ENCODE measurements at regions not wholly inside any gene's neighbourhood (a gene's known extent, or its start where the extent isn't known, plus 50 kb on each side); places are given as distances from the start of the nearest gene placed in this dataset.

- no peak for DNase-seq (ENCODE audit: low spot score)
Measured at GRCh38 chr15:46856839-46857502, 860.3 kb upstream of the SEMA6D start.

- no peak for DNase-seq (ENCODE audit: low spot score)
Measured at GRCh38 chr15:46858150-46858549, 859.2 kb upstream of the SEMA6D start.

- no peak for DNase-seq (ENCODE audit: low spot score)
Measured at GRCh38 chr15:46861796-46862195, 855.5 kb upstream of the SEMA6D start.

DNA sequence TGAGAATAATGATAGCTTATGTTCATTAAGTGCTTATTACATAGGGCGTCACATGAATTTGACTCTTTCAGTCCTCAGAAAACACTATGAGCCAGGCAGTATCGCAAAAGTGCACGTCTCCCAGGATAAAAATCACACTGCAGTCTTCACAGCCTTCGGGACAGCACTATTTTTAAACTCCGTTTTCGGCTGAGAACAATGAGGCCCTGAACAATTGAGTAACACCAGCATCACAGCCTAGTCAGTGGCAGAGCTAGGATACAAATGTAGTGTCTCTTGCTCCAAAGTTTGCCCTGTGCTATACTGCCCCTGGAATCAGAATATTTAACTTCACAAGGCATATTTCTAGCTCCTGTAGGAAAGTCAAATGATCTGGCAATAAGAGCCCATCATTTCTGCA is 852.1 kb upstream of the SEMA6D start:
- no peak for DNase-seq (ENCODE audit: low spot score)

- no peak for DNase-seq (ENCODE audit: low spot score)
Measured at GRCh38 chr15:46872286-46872980, 844.9 kb upstream of the SEMA6D start.

GRCh38 chr15:46872981-46873330 is 844.3 kb upstream of the SEMA6D start:
- DNase-seq (ENCODE audit: low spot score): no peak

DNA sequence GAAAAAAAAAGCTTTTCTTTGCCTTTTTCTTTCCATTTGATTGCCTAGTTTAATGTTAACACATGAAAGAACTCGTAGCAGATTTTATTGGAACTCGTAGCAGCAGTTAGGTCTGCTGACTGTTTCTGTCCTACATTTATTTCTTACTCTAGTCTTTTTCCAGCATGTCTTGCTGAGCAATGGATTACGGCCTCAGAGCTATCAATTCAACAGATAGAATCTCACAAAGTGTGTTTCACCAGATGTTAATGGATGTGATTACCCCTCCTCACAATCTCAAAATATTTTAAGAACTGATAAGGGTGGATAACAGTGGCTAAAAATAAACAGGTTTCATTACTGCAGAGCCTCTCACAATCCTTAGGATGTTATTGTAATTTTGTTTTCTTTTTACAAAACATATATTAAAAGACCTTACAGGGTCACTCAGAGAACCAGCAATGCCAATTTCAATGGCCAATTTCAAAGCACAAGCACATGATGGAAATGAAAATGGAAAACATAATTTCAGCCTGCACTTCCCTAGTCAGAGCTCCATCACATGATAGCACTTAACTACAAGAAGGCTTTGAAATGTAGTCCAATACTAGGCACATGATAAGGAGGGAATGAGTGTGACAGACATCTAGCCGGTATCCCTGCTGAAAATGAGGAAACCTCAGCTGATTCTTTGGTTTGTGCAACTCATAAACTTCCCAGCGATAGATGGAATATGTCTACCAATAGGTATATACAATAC is 838.1 kb upstream of the SEMA6D start:
- DNase-seq (ENCODE audit: low spot score): no peak

DNA sequence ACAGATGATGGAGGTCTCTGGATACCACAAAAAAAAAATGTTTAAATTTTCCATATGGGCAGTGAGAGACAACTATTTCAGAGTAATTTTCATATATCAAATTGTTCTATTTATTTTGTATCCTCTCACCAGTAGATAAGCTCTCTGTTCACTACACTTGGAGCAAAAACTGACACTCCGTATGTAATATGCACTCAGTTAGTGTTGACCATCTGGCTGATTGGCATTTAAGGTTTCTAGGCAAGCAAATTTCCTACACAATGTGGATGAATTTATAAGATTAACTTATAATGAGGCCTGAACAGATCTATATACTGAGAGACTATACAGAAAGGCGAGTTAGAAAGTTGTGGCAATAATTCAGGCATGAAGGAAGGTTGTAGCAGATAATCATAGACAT is 836.5 kb upstream of the SEMA6D start:
- no peak for DNase-seq (ENCODE audit: low spot score)

GRCh38 chr15:46892621-46893160 is 824.6 kb upstream of the SEMA6D start:
- DNase-seq (ENCODE audit: low spot score): no peak

DNA sequence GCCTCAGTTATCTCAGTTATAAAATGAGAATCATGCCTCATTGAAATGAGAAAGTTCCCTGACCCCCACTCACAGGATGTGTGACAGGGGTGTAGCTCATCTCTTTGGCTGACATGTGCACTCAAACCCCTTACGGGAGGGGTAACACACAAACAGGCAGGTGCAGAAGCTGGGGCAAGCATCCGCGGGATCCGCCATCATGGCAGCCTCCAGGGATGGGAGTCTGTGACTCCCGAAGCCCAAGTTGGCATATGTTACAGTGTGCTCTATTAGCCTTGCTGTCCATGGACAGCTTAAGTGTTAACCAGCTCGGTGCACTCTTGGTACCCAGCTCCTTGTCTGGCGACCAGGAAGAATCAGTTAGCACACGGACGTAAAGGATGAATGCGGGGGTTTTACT is 822.7 kb upstream of the SEMA6D start:
- no peak for DNase-seq (ENCODE audit: low spot score)

DNA sequence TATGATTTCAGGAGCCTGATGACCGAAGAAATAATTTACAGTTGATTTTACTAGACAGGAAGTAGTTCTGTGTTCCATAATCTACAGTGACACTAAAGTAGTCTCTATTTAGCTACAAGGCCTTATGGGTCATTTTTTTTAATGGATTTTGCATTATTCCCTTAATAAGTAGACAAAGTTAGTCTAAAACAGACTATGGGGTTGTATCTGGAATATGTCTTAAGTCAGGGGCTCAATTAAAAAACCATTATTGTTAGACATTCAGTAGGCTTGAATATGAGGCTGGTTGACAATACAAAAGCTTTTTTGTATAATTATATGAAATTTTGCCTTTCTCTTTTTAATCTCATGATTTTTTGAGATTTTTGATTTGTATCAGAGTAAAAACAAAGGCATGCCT is 820.0 kb upstream of the SEMA6D start:
- DNase-seq (ENCODE audit: low spot score): no peak

GRCh38 chr15:46901001-46901400 is 816.3 kb upstream of the SEMA6D start:
- DNase-seq (ENCODE audit: low spot score): no peak

DNA sequence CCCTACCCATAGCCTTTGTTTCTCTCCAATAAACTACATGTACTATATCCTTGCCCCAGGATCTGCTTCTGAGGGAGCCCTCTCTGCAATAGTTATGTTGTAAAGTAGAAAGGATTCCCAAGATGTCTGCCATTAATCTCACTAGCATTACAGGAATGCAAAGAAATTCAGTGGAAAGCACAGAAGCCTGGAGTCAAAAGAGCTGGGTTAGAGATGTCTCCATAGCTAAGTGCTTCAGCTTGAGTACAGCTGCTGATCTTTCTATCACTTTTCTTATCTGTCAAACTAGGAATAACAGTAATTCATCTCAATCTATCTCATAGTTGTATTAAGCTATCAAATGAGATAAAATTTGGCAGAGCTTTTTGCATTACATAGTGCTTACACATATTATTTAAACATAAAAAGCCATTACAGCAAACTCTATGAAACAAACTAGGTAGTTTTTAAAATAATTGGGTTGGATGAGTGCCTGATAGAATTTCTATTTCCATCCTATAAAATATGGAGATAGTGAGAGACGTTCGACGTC is 799.5 kb upstream of the SEMA6D start:
- DNase-seq (ENCODE audit: low spot score): no peak

GRCh38 chr15:46918462-46919140 is 798.7 kb upstream of the SEMA6D start:
- no peak for DNase-seq (ENCODE audit: low spot score)

GRCh38 chr15:46921891-46922290 is 795.4 kb upstream of the SEMA6D start:
- DNase-seq (ENCODE audit: low spot score): no peak

DNA sequence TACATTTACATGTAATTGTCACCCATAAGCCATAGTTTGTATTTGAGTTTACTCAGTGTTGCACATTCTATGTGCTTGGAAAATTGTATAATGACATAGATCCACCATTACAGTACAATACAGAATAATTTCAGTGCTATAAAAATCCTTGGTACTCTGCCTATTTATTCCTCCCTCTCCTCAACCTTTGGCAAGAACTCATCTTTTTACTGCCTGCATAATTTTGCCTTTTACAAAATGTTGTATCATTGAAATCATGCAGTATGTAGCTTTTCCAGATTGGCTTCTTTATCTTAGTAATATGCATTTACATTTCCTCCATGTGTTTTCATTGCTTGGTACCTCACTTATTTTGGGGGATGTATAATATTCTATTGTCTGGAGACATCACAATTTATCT is 786.9 kb upstream of the SEMA6D start:
- DNase-seq (ENCODE audit: low spot score): no peak

- DNase-seq (ENCODE audit: low spot score): no peak
Measured at GRCh38 chr15:46933332-46933731, 784.0 kb upstream of the SEMA6D start.

GRCh38 chr15:46934851-46935250 is 782.5 kb upstream of the SEMA6D start:
- DNase-seq (ENCODE audit: low spot score): no peak

DNA sequence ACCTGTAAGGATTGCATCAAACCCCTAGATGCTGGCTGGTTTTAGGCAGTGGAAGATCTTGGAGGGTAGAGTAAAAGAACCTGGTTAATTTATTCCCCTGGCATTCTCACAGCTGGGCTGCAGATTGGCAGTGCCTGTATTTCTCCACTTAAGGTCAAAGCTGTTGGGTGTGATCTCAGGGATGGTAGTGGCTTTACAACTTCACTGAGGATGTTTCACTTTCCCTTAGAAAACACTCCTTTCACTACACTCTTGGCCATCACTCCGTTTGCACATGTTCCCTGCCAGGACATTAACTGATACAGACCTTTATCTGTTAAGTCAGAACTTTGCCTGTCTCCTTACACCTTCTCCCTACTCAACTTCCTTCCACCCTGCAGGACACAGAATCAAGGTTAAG is 779.1 kb upstream of the SEMA6D start:
- no peak for DNase-seq (ENCODE audit: low spot score)

GRCh38 chr15:46941241-46941640 is 776.1 kb upstream of the SEMA6D start:
- no peak for DNase-seq (ENCODE audit: low spot score)

- DNase-seq (ENCODE audit: low spot score): no peak
Measured at GRCh38 chr15:46946953-46947352, 770.4 kb upstream of the SEMA6D start.

GRCh38 chr15:46955576-46955975 is 761.7 kb upstream of the SEMA6D start:
- no peak for DNase-seq (ENCODE audit: low spot score)
